GM23338 (cell line): ENCODE measurements at regions not wholly inside any gene's neighbourhood (a gene's known extent, or its start where the extent isn't known, plus 50 kb on each side); places are given as distances from the start of the nearest gene placed in this dataset.

Experiments used
- ATAC-seq: fragments of 200-7000 bp; cut with Tn5 transposase; 3 replicates; pipeline ENCODE4 v1.9.1; 2020
- DNase-seq: peaks from one replicate; pipeline ENCODE4 v3.0.0-alpha.2; 2015; ENCODE audit warnings: low spot score
- H2AFZ ChIP-seq: fragments of 200-600 bp; sonication (generic); 2 replicates; pipeline ENCODE4 v1.8.0; 2016; ENCODE audit warnings: antibody characterized with exemption, mild to moderate bottlenecking, moderate library complexity
- H3F3A ChIP-seq: fragments of 200-600 bp; sonication (generic); replicated peaks from 2 replicates; pipeline ENCODE4 v1.8.0; 2017; ENCODE audit warnings: antibody characterized with exemption, mixed run types, low read depth
- H3K27ac ChIP-seq: fragments of 200-600 bp; sonication (generic); 2 replicates; pipeline ENCODE4 v1.6.1; 2016; ENCODE audit warnings: low read depth
- H3K27me3 ChIP-seq: fragments of 200-600 bp; sonication (generic); 2 replicates; pipeline ENCODE4 v1.8.0; 2016; ENCODE audit warnings: mild to moderate bottlenecking, mixed run types, moderate library complexity; ENCODE audit not compliant: insufficient read depth
- H3K36me3 ChIP-seq: fragments of 200-600 bp; sonication (generic); 2 replicates; pipeline ENCODE4 v1.8.0; 2016; ENCODE audit warnings: mild to moderate bottlenecking; ENCODE audit not compliant: insufficient read depth
- H3K4me1 ChIP-seq: fragments of 200-600 bp; sonication (generic); 2 replicates; pipeline ENCODE4 v1.8.0; 2016; ENCODE audit warnings: mild to moderate bottlenecking, moderate library complexity; ENCODE audit not compliant: insufficient read depth
- H3K4me2 ChIP-seq: fragments of 200-600 bp; sonication (generic); 2 replicates; pipeline ENCODE4 v1.7.1; 2017; ENCODE audit warnings: mixed run types
- H3K4me3 ChIP-seq: fragments of 200-600 bp; sonication (generic); 2 replicates; pipeline ENCODE4 v1.6.1; 2016; ENCODE audit warnings: mixed run types
- H3K79me2 ChIP-seq: fragments of 200-600 bp; sonication (generic); replicated peaks from 2 replicates; pipeline ENCODE4 v1.8.0; 2017; ENCODE audit warnings: mild to moderate bottlenecking; ENCODE audit not compliant: insufficient read depth
- H3K9me2 ChIP-seq: fragments of 200-600 bp; sonication (generic); 2 replicates; pipeline ENCODE4 v1.8.0; 2017; ENCODE audit not compliant: insufficient read depth
- H4K20me1 ChIP-seq: fragments of 200-600 bp; sonication (generic); replicated peaks from 2 replicates; pipeline ENCODE4 v1.8.0; 2017; ENCODE audit warnings: mild to moderate bottlenecking; ENCODE audit not compliant: insufficient read depth
- H3K27ac Mint-ChIP-seq: 2 replicates; pipeline ENCODE4 v1.8.0; 2020; ENCODE audit warnings: inconsistent platforms, mild to moderate bottlenecking, moderate library complexity, mixed read lengths
- H3K27me3 Mint-ChIP-seq: 3 replicates; pipeline ENCODE4 v1.8.0; 2022; ENCODE audit warnings: low read depth, mild to moderate bottlenecking, moderate library complexity, mixed read lengths, inconsistent platforms; ENCODE audit not compliant: insufficient read depth, poor library complexity
- H3K36me3 Mint-ChIP-seq: 3 replicates; pipeline ENCODE4 v1.8.0; 2021; ENCODE audit warnings: low read depth, mild to moderate bottlenecking, inconsistent platforms, moderate library complexity, mixed read lengths
- H3K4me1 Mint-ChIP-seq: 3 replicates; pipeline ENCODE4 v1.8.0; 2020; ENCODE audit warnings: mild to moderate bottlenecking, inconsistent platforms, mixed read lengths
- H3K4me3 Mint-ChIP-seq: 3 replicates; pipeline ENCODE4 v1.8.0; 2021; ENCODE audit warnings: moderate library complexity, mild to moderate bottlenecking, inconsistent platforms, mixed read lengths
- H3K9me3 Mint-ChIP-seq: 3 replicates; pipeline ENCODE4 v1.8.0; 2020; ENCODE audit warnings: moderate library complexity, mild to moderate bottlenecking, inconsistent platforms, mixed read lengths
- CREB1 ChIP-seq: fragments of 250-450 bp; sonication (Bioruptor Pico); IDR thresholded peaks from 2 replicates; pipeline ENCODE4 v1.5.0; 2020; ENCODE audit warnings: low read depth, mild to moderate bottlenecking, moderate library complexity
- CTCF ChIP-seq, 2 experiments: fragments of 200-600 bp in 1 of 2; sonication (generic) in 1 of 2; conservative IDR thresholded peaks; 2 replicates each; pipeline versions ENCODE4 v1.5.1 to v1.6.1; 2016 to 2017; ENCODE audit warnings: antibody characterized with exemption in 2 of 2, low read depth in 2 of 2, mild to moderate bottlenecking in 2 of 2, moderate library complexity in 1 of 2
- EZH2 ChIP-seq: fragments of 200-600 bp; sonication (generic); IDR thresholded peaks from one replicate; pipeline ENCODE4 v1.8.0; 2017; ENCODE audit warnings: antibody characterized with exemption, mild to moderate bottlenecking, low read depth; ENCODE audit not compliant: unreplicated experiment
- EZH2phosphoT487 ChIP-seq: fragments of 200-600 bp; sonication (generic); IDR thresholded peaks from one replicate; pipeline ENCODE4 v1.8.1; 2018; ENCODE audit warnings: antibody characterized with exemption; ENCODE audit not compliant: unreplicated experiment
- JUNB ChIP-seq: IDR thresholded peaks from one replicate; pipeline ENCODE4 v1.6.1; 2016; ENCODE audit warnings: antibody characterized with exemption; ENCODE audit not compliant: unreplicated experiment
- NANOG ChIP-seq: IDR thresholded peaks from 2 replicates; pipeline ENCODE4 v1.6.1; 2016; ENCODE audit warnings: antibody characterized with exemption, borderline replicate concordance
- POLR2AphosphoS5 ChIP-seq: IDR thresholded peaks from 2 replicates; pipeline ENCODE4 v1.6.1; 2016; ENCODE audit warnings: antibody characterized with exemption, low read depth
- STAT1 ChIP-seq: IDR thresholded peaks from one replicate; pipeline ENCODE4 v1.6.1; 2016; ENCODE audit warnings: antibody characterized with exemption; ENCODE audit not compliant: unreplicated experiment
- ZNF114 ChIP-seq: fragments of 250-450 bp; sonication (Bioruptor Pico); IDR thresholded peaks from 2 replicates; pipeline ENCODE4 v1.5.0; 2020; ENCODE audit warnings: mild to moderate bottlenecking, moderate library complexity
- ZNF331 ChIP-seq: fragments of 250-450 bp; sonication (Bioruptor Pico); IDR thresholded peaks from 2 replicates; pipeline ENCODE4 v1.5.0; 2020; ENCODE audit warnings: low read depth, mild to moderate bottlenecking, moderate library complexity
- TF ChIP-seq, protein P1 (sequence below): IDR thresholded peaks from one replicate; pipeline ENCODE4 v1.6.1; 2018; ENCODE audit warnings: antibody characterized with exemption; ENCODE audit not compliant: unreplicated experiment
- TF ChIP-seq, protein P2 (sequence below): IDR thresholded peaks from 2 replicates; pipeline ENCODE4 v1.6.1; 2016; ENCODE audit warnings: antibody characterized with exemption
- TF ChIP-seq, protein P3 (sequence below): fragments of 250-450 bp; sonication (Bioruptor Pico); IDR thresholded peaks from 2 replicates; pipeline ENCODE4 v1.5.0; 2020; ENCODE audit warnings: mild to moderate bottlenecking, moderate library complexity

DNA sequence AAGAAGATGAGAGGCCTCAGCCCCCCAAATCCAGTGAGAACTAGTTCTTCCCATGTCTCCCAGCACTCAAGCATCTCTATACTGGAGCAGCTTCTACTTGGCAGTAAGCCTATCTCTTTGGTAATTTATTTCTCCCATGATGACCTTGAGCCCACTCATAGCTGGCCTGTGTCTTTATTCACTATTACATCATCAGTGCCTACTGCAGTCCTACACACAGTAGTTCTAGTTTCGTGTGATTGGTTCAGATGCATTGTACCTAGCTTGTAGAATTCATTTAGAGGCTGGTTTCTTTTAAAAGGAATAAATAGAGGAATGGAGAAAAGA is 255.6 kb upstream of the ZFP64 start:
- Histone ChIP-seq H3F3A (no peaks in the 10 kb centered on the region), H3K27me3 (no peaks in the 10 kb centered on the region), H3K4me1 (no peaks in the 10 kb centered on the region), H3K9me2 (peaks cover 3% of the 10 kb centered on the region), H4K20me1 (no peaks in the 10 kb centered on the region), H3K79me2 (no peaks in the 10 kb centered on the region), H3K36me3 (no peaks in the 10 kb centered on the region), H3K4me3 (no peak overlapping the region), H2AFZ (no peak overlapping the region), H3K4me2 (no peak overlapping the region), H3K27ac (no peak overlapping the region)
- Mint-ChIP-seq H3K4me3 (no peak overlapping the region), H3K4me1 (no peaks in the 10 kb centered on the region), H3K36me3 (no peaks in the 10 kb centered on the region), H3K9me3 (no peaks in the 10 kb centered on the region), H3K27me3 (peaks cover 3% of the 10 kb centered on the region), H3K27ac (no peak overlapping the region)
- DNase-seq, result no peak
- ATAC-seq, result no peak
- TF ChIP-seq STAT1 (no peak), CREB1 (CRISPR knock-in tag) (no peak), CTCF (conservative IDR thresholded peaks at IDR 0.05; ENCODE audit: low read depth in 2 of 2) (no peak), NANOG (no peak), EZH2phosphoT487 (no peak), ZNF114 (no peak), ZNF331 (CRISPR knock-in tag) (no peak), POLR2AphosphoS5 (no peak), JUNB (no peak), EZH2 (no peak)
- TF ChIP-seq, protein P1, sequence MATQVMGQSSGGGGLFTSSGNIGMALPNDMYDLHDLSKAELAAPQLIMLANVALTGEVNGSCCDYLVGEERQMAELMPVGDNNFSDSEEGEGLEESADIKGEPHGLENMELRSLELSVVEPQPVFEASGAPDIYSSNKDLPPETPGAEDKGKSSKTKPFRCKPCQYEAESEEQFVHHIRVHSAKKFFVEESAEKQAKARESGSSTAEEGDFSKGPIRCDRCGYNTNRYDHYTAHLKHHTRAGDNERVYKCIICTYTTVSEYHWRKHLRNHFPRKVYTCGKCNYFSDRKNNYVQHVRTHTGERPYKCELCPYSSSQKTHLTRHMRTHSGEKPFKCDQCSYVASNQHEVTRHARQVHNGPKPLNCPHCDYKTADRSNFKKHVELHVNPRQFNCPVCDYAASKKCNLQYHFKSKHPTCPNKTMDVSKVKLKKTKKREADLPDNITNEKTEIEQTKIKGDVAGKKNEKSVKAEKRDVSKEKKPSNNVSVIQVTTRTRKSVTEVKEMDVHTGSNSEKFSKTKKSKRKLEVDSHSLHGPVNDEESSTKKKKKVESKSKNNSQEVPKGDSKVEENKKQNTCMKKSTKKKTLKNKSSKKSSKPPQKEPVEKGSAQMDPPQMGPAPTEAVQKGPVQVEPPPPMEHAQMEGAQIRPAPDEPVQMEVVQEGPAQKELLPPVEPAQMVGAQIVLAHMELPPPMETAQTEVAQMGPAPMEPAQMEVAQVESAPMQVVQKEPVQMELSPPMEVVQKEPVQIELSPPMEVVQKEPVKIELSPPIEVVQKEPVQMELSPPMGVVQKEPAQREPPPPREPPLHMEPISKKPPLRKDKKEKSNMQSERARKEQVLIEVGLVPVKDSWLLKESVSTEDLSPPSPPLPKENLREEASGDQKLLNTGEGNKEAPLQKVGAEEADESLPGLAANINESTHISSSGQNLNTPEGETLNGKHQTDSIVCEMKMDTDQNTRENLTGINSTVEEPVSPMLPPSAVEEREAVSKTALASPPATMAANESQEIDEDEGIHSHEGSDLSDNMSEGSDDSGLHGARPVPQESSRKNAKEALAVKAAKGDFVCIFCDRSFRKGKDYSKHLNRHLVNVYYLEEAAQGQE, result no peak
- TF ChIP-seq, protein P2, sequence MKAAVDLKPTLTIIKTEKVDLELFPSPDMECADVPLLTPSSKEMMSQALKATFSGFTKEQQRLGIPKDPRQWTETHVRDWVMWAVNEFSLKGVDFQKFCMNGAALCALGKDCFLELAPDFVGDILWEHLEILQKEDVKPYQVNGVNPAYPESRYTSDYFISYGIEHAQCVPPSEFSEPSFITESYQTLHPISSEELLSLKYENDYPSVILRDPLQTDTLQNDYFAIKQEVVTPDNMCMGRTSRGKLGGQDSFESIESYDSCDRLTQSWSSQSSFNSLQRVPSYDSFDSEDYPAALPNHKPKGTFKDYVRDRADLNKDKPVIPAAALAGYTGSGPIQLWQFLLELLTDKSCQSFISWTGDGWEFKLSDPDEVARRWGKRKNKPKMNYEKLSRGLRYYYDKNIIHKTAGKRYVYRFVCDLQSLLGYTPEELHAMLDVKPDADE, result no peak
- TF ChIP-seq, protein P3, sequence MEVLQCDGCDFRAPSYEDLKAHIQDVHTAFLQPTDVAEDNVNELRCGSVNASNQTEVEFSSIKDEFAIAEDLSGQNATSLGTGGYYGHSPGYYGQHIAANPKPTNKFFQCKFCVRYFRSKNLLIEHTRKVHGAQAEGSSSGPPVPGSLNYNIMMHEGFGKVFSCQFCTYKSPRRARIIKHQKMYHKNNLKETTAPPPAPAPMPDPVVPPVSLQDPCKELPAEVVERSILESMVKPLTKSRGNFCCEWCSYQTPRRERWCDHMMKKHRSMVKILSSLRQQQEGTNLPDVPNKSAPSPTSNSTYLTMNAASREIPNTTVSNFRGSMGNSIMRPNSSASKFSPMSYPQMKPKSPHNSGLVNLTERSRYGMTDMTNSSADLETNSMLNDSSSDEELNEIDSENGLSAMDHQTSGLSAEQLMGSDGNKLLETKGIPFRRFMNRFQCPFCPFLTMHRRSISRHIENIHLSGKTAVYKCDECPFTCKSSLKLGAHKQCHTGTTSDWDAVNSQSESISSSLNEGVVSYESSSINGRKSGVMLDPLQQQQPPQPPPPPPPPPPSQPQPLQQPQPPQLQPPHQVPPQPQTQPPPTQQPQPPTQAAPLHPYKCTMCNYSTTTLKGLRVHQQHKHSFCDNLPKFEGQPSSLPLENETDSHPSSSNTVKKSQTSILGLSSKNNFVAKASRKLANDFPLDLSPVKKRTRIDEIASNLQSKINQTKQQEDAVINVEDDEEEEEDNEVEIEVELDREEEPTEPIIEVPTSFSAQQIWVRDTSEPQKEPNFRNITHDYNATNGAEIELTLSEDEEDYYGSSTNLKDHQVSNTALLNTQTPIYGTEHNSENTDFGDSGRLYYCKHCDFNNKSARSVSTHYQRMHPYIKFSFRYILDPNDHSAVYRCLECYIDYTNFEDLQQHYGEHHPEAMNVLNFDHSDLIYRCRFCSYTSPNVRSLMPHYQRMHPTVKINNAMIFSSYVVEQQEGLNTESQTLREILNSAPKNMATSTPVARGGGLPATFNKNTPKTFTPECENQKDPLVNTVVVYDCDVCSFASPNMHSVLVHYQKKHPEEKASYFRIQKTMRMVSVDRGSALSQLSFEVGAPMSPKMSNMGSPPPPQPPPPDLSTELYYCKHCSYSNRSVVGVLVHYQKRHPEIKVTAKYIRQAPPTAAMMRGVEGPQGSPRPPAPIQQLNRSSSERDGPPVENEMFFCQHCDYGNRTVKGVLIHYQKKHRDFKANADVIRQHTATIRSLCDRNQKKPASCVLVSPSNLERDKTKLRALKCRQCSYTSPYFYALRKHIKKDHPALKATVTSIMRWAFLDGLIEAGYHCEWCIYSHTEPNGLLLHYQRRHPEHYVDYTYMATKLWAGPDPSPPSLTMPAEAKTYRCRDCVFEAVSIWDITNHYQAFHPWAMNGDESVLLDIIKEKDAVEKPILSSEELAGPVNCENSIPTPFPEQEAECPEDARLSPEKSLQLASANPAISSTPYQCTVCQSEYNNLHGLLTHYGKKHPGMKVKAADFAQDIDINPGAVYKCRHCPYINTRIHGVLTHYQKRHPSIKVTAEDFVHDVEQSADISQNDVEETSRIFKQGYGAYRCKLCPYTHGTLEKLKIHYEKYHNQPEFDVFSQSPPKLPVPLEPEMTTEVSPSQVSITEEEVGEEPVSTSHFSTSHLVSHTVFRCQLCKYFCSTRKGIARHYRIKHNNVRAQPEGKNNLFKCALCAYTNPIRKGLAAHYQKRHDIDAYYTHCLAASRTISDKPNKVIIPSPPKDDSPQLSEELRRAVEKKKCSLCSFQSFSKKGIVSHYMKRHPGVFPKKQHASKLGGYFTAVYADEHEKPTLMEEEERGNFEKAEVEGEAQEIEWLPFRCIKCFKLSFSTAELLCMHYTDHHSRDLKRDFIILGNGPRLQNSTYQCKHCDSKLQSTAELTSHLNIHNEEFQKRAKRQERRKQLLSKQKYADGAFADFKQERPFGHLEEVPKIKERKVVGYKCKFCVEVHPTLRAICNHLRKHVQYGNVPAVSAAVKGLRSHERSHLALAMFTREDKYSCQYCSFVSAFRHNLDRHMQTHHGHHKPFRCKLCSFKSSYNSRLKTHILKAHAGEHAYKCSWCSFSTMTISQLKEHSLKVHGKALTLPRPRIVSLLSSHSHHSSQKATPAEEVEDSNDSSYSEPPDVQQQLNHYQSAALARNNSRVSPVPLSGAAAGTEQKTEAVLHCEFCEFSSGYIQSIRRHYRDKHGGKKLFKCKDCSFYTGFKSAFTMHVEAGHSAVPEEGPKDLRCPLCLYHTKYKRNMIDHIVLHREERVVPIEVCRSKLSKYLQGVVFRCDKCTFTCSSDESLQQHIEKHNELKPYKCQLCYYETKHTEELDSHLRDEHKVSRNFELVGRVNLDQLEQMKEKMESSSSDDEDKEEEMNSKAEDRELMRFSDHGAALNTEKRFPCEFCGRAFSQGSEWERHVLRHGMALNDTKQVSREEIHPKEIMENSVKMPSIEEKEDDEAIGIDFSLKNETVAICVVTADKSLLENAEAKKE (CRISPR knock-in tag), result no peak
